K562 (cell line): ENCODE measurements at regions not wholly inside any gene's neighbourhood (a gene's known extent, or its start where the extent isn't known, plus 50 kb on each side); places are given as distances from the start of the nearest gene placed in this dataset.

Experiments
- ATAC-seq: fragments of 200-7000 bp; cut with Tn5 transposase; 3 replicates; pipeline ENCODE4 v1.9.1; 2020; ENCODE audit warnings: moderate library complexity
- BruUV-seq: library from RNA; stranded (reverse); fragments of 400-500 nt; replicated peaks from 2 replicates; lab custom pipeline; 2021; lab: Mats Ljungman, UMichigan
- CTCF ChIA-PET: fragments of 300-600 bp; formaldehyde crosslinking; extraction: SDS; loops from one replicate; lab custom pipeline; 2021; ENCODE audit warnings: low intra/inter-chr PET ratio; lab: Yijun Ruan, JAX
- POLR2A ChIA-PET: fragments of 300-600, 350-650 bp; sonication (Branson Sonifier 250); formaldehyde crosslinking; extraction: SDS; loops from one replicate; lab custom pipeline; 2021; ENCODE audit warnings: antibody characterized with exemption, inconsistent platforms; lab: Yijun Ruan, JAX
- DNase-seq, 4 experiments: peaks; one replicate each; pipeline versions ENCODE4 v3.0.0 to v3.0.0-alpha.2; 2011 to 2018; ENCODE audit warnings: low spot score in 3 of 4, mixed read lengths in 3 of 4; ENCODE audit errors: extremely low read depth in 1 of 4
- FAIRE-seq: peaks from 2 replicates; lab custom pipeline; 2011; peaks lifted over from hg19 to GRCh38; lab: Jason Lieb, UNC
- H2AFZ ChIP-seq: 2 replicates; pipeline ENCODE4 v1.6.0; 2011; ENCODE audit warnings: low read depth, low read length, control low read depth, inconsistent platforms
- H3K27ac ChIP-seq: fragments of 200-600 bp; 3 replicates; pipeline ENCODE4 v1.8.0; 2011; ENCODE audit warnings: low read depth, mild to moderate bottlenecking, control low read depth, inconsistent platforms, low read length, moderate library complexity, mixed read lengths; ENCODE audit errors: extremely low read depth
- H3K27me3 ChIP-seq, 2 experiments: fragments of 300-600 bp in 1 of 2; 2 replicates in 1 of 2; 3 replicates in 1 of 2; pipeline versions ENCODE4 v1.6.0 to v1.8.0; 2011; ENCODE audit warnings: inconsistent platforms in 2 of 2, low read length in 2 of 2, mild to moderate bottlenecking in 1 of 2, mixed read lengths in 1 of 2, moderate library complexity in 1 of 2; ENCODE audit not compliant: control insufficient read depth in 2 of 2, insufficient read depth in 2 of 2
- H3K36me3 ChIP-seq: fragments of 300-600 bp; 3 replicates; pipeline ENCODE4 v1.8.0; 2011; ENCODE audit warnings: mild to moderate bottlenecking, low read length, inconsistent platforms; ENCODE audit not compliant: control insufficient read depth, insufficient read depth
- H3K4me1 ChIP-seq, 2 experiments: fragments of 200-600 bp in 1 of 2; replicated peaks in 1 of 2; 2 replicates in 1 of 2; 3 replicates in 1 of 2; pipeline versions ENCODE4 v1.5.1 to v1.8.0; 2011; ENCODE audit warnings: inconsistent platforms in 2 of 2, low read length in 2 of 2, mild to moderate bottlenecking in 1 of 2, mixed read lengths in 1 of 2, moderate library complexity in 1 of 2; ENCODE audit not compliant: control insufficient read depth in 2 of 2, insufficient read depth in 2 of 2
- H3K4me2 ChIP-seq: 2 replicates; pipeline ENCODE4 v1.6.1; 2011; ENCODE audit warnings: low read length, control low read depth, inconsistent platforms, mixed read lengths; ENCODE audit not compliant: insufficient read depth
- H3K4me3 ChIP-seq: fragments of 200-600 bp; sonication (generic), shearing (Covaris generic); 2 replicates; pipeline ENCODE4 v1.5.1; 2016; ENCODE audit warnings: control low read depth, inconsistent platforms
- H3K79me2 ChIP-seq: fragments of 200-600 bp; 3 replicates; pipeline ENCODE4 v1.8.0; 2011; ENCODE audit warnings: low read length, inconsistent platforms; ENCODE audit not compliant: control insufficient read depth, insufficient read depth
- H3K9ac ChIP-seq, 2 experiments: 2 replicates each; pipeline versions ENCODE4 v1.6.0 to v1.6.1; 2011; ENCODE audit warnings: low read depth in 2 of 2, low read length in 2 of 2, control low read depth in 1 of 2, inconsistent platforms in 1 of 2, mild to moderate bottlenecking in 1 of 2, mixed read lengths in 1 of 2; ENCODE audit not compliant: insufficient read depth in 1 of 2
- H3K9me1 ChIP-seq: one replicate; pipeline ENCODE4 v1.6.0; 2011; ENCODE audit warnings: inconsistent platforms, mild to moderate bottlenecking, low read length, moderate library complexity; ENCODE audit not compliant: control insufficient read depth, insufficient read depth
- H3K9me3 ChIP-seq: replicated peaks from 2 replicates; pipeline ENCODE4 v1.5.1; 2011; ENCODE audit warnings: low read depth, low read length, inconsistent platforms; ENCODE audit not compliant: control insufficient read depth, insufficient read depth
- H4K20me1 ChIP-seq: replicated peaks from 2 replicates; pipeline ENCODE4 v1.6.1; 2011; ENCODE audit warnings: low read length, inconsistent platforms, mixed read lengths; ENCODE audit not compliant: control insufficient read depth, insufficient read depth
- ARID1B ChIP-seq: fragments of 450-650 bp; IDR thresholded peaks from 2 replicates; pipeline ENCODE4 v1.6.1; 2016; ENCODE audit warnings: antibody characterized with exemption, mild to moderate bottlenecking, inconsistent platforms
- ARNT ChIP-seq, 2 experiments: fragments of 450-650 bp; IDR thresholded peaks; 2 replicates each; pipeline ENCODE4 v1.6.1; 2016; ENCODE audit warnings: mild to moderate bottlenecking in 1 of 2
- ASH1L ChIP-seq: fragments of 450-650 bp; IDR thresholded peaks from 2 replicates; pipeline ENCODE4 v1.6.1; 2018; ENCODE audit warnings: borderline replicate concordance, mild to moderate bottlenecking, low read depth; ENCODE audit not compliant: partially characterized antibody
- CXXC5 ChIP-seq: fragments of 250-450 bp; sonication (Bioruptor Pico); IDR thresholded peaks from 2 replicates; pipeline ENCODE4 v1.8.0; 2022; ENCODE audit warnings: inconsistent platforms, mild to moderate bottlenecking, moderate library complexity
- FIP1L1 ChIP-seq: fragments of 200-400 bp; formaldehyde crosslinking; IDR thresholded peaks from 2 replicates; pipeline ENCODE4 v1.6.1; 2018; ENCODE audit warnings: mild to moderate bottlenecking, low read depth, low read length; ENCODE audit not compliant: poor library complexity, severe bottlenecking
- ILF3 ChIP-seq: fragments of 450-650 bp; IDR thresholded peaks from 2 replicates; pipeline ENCODE4 v1.6.1; 2018; ENCODE audit warnings: antibody characterized with exemption, mild to moderate bottlenecking, moderate library complexity, borderline replicate concordance
- KAT8 ChIP-seq: fragments of 450-650 bp; IDR thresholded peaks from 2 replicates; pipeline ENCODE4 v1.6.1; 2016; ENCODE audit warnings: low read depth, mild to moderate bottlenecking
- MCM2 ChIP-seq: fragments of 450-650 bp; IDR thresholded peaks from 2 replicates; pipeline ENCODE4 v1.6.1; 2017; ENCODE audit warnings: low read depth, mild to moderate bottlenecking
- SMARCA5 ChIP-seq: fragments of 450-650 bp; IDR thresholded peaks from 2 replicates; pipeline ENCODE4 v1.6.1; 2016
- USF2 ChIP-seq: sonication (generic); formaldehyde crosslinking; IDR thresholded peaks from 2 replicates; pipeline ENCODE4 v1.5.0; 2020; ENCODE audit warnings: missing genetic modification reagents
- ZKSCAN3 ChIP-seq: fragments of 250-450 bp; sonication (Bioruptor Pico); IDR thresholded peaks from 2 replicates; pipeline ENCODE4 v1.4.0; 2020
- ZNF140 ChIP-seq: fragments of 250-450 bp; sonication (Bioruptor Pico); IDR thresholded peaks from 2 replicates; pipeline ENCODE4 v1.8.0; 2021; ENCODE audit warnings: moderate library complexity, mild to moderate bottlenecking, inconsistent platforms
- ZNF316 ChIP-seq: fragments of 450-650 bp; IDR thresholded peaks from 2 replicates; pipeline ENCODE4 v1.6.1; 2016
- WGBS: fragments of 100-300 bp; shearing (Covaris generic); methylation state at CpG from one replicate; pipeline ENCODE4 v1.1.6; 2016; ENCODE audit warnings: low coverage, mixed read lengths; ENCODE audit not compliant: insufficient coverage; ENCODE audit errors: missing lambda C conversion rate; 5-methylcytosine and 5-hydroxymethylcytosine counted together
- in situ Hi-C: fragments of 300-500 bp; cut with MboI; formaldehyde crosslinking; loops from 4 replicates; pipeline ENCODE4 v1.15.0; 2018; ENCODE audit warnings: inconsistent platforms, mixed read lengths
- intact Hi-C: fragments of 100-400 bp; cut with micrococcal nuclease; formaldehyde crosslinking; loops from 2 replicates; pipeline ENCODE4 v1.14.2; 2022
- TF ChIP-seq, protein P1 (sequence below): fragments of 250-450 bp; sonication (Bioruptor Pico); IDR thresholded peaks from 2 replicates; pipeline ENCODE4 v1.8.0; 2021; ENCODE audit warnings: moderate library complexity, mild to moderate bottlenecking, inconsistent platforms
- TF ChIP-seq, protein P2 (sequence below): fragments of 450-650 bp; formaldehyde crosslinking; IDR thresholded peaks from 2 replicates; pipeline ENCODE4 v1.4.0; 2022; ENCODE audit warnings: missing genetic modification characterization

GRCh38 chr2:238666543-238666942 is 181.3 kb upstream of the TWIST2 start:
- no peak overlapping the region for H3K4me2 ChIP-seq
- ChIA-PET POLR2A (no interaction called here), CTCF (no interaction called here)
- BruUV-seq = no TSS peak
- TF ChIP-seq KAT8 = no peak
- peak; percentile 39; the same call in 1 of the 2 replicates for TF ChIP-seq ZNF316
- H3K9ac ChIP-seq = no peak overlapping the region
- H3K4me3 ChIP-seq = no peak overlapping the region
- H3K27me3 ChIP-seq = no peaks in the 10 kb centered on the region
- FAIRE-seq = no peak
- no peaks in the 10 kb centered on the region for H3K9me3 ChIP-seq
- H3K79me2 ChIP-seq = no peaks in the 10 kb centered on the region
- DNase-seq = no peak
- no peak overlapping the region for H3K27ac ChIP-seq
- in situ Hi-C loops (no loop called here), intact Hi-C loops (no loop called here)
- 7% methylated on average over 1 of the region's 1 CpG for WGBS
- H3K4me1 ChIP-seq = no peaks in the 10 kb centered on the region
- H2AFZ ChIP-seq = no peak overlapping the region
- no peaks in the 10 kb centered on the region for H3K36me3 ChIP-seq
- ATAC-seq = no peak
- H3K9me1 ChIP-seq = no peaks in the 10 kb centered on the region
- no peaks in the 10 kb centered on the region for H4K20me1 ChIP-seq

- Histone ChIP-seq H3K9ac (no peak overlapping the region), H3K79me2 (no peaks in the 10 kb centered on the region), H3K9me3 (no peaks in the 10 kb centered on the region), H3K4me2 (no peak overlapping the region), H2AFZ (no peak overlapping the region), H3K27me3 (no peaks in the 10 kb centered on the region), H3K9me1 (no peaks in the 10 kb centered on the region), H3K27ac (no peak overlapping the region), H3K4me1 (no peaks in the 10 kb centered on the region), H4K20me1 (no peaks in the 10 kb centered on the region), H3K36me3 (no peaks in the 10 kb centered on the region), H3K4me3 (no peak overlapping the region)
- FAIRE-seq (no peak), DNase-seq (no peak), ATAC-seq (no peak)
- in situ Hi-C loops = no loop called here
- BruUV-seq = no TSS peak
- 0% methylated on average over 6 of the region's 6 CpGs for WGBS
- CTCF ChIA-PET = no interaction called here
- intact Hi-C loops = no loop called here
- POLR2A ChIA-PET = no interaction called here
- TF ChIP-seq, protein P1, sequence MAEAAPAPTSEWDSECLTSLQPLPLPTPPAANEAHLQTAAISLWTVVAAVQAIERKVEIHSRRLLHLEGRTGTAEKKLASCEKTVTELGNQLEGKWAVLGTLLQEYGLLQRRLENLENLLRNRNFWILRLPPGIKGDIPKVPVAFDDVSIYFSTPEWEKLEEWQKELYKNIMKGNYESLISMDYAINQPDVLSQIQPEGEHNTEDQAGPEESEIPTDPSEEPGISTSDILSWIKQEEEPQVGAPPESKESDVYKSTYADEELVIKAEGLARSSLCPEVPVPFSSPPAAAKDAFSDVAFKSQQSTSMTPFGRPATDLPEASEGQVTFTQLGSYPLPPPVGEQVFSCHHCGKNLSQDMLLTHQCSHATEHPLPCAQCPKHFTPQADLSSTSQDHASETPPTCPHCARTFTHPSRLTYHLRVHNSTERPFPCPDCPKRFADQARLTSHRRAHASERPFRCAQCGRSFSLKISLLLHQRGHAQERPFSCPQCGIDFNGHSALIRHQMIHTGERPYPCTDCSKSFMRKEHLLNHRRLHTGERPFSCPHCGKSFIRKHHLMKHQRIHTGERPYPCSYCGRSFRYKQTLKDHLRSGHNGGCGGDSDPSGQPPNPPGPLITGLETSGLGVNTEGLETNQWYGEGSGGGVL (CRISPR knock-in tag) = no peak
- no peak for TF ChIP-seq ARNT (IDR thresholded peaks at IDR 0.05)
- TF ChIP-seq USF2 (CRISPR knock-in tag) = no peak
- no peak for TF ChIP-seq ARID1B
- TF ChIP-seq MCM2 = no peak
- TF ChIP-seq ZNF140 (CRISPR knock-in tag) = no peak
- TF ChIP-seq ASH1L = no peak
- no peak for TF ChIP-seq ILF3
- TF ChIP-seq CXXC5 = no peak
- TF ChIP-seq, protein P2, sequence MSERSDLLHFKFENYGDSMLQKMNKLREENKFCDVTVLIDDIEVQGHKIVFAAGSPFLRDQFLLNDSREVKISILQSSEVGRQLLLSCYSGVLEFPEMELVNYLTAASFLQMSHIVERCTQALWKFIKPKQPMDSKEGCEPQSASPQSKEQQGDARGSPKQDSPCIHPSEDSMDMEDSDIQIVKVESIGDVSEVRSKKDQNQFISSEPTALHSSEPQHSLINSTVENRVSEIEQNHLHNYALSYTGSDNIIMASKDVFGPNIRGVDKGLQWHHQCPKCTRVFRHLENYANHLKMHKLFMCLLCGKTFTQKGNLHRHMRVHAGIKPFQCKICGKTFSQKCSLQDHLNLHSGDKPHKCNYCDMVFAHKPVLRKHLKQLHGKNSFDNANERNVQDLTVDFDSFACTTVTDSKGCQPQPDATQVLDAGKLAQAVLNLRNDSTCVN (CRISPR knock-in tag) = no peak
- no peak for TF ChIP-seq FIP1L1
- TF ChIP-seq SMARCA5 = no peak
- TF ChIP-seq ZKSCAN3 = no peak
These were observed 180.9 kb upstream of the TWIST2 start for GRCh38 chr2:238667008-238667407.
